DOHH2 (cell line): ENCODE measurements at regions not wholly inside any gene's neighbourhood (a gene's known extent, or its start where the extent isn't known, plus 50 kb on each side); places are given as distances from the start of the nearest gene placed in this dataset.

Source experiments
- H3F3A ChIP-seq: fragments of 200-600 bp; sonication (generic), shearing (Covaris generic); 2 replicates; pipeline ENCODE4 v1.6.0; 2016; ENCODE audit warnings: antibody characterized with exemption, mild to moderate bottlenecking; ENCODE audit not compliant: control insufficient read depth, insufficient read depth
- H3K27ac ChIP-seq: fragments of 200-600 bp; sonication (generic); 2 replicates; pipeline ENCODE4 v1.5.1; 2014; ENCODE audit warnings: low read depth, mild to moderate bottlenecking, low read length, moderate library complexity
- H3K27me3 ChIP-seq: fragments of 200-600 bp; sonication (generic); 2 replicates; pipeline ENCODE4 v1.6.1; 2014; ENCODE audit warnings: mild to moderate bottlenecking, low read length, mixed read lengths; ENCODE audit not compliant: control insufficient read depth
- H3K36me3 ChIP-seq: fragments of 200-600 bp; sonication (generic); 2 replicates; pipeline ENCODE4 v1.6.1; 2014; ENCODE audit warnings: mild to moderate bottlenecking, low read length, moderate library complexity, mixed read lengths; ENCODE audit not compliant: control insufficient read depth
- H3K4me1 ChIP-seq: fragments of 200-600 bp; sonication (generic); 2 replicates; pipeline ENCODE4 v1.6.1; 2014; ENCODE audit warnings: mild to moderate bottlenecking, low read length, mixed read lengths; ENCODE audit not compliant: control insufficient read depth
- H3K4me2 ChIP-seq: fragments of 200-600 bp; sonication (generic); 2 replicates; pipeline ENCODE4 v1.6.0; 2014; ENCODE audit warnings: mild to moderate bottlenecking, low read length, moderate library complexity
- H3K4me3 ChIP-seq: fragments of 200-600 bp; sonication (generic); 2 replicates; pipeline ENCODE4 v1.5.1; 2014; ENCODE audit warnings: mild to moderate bottlenecking, low read length, mixed read lengths
- H3K79me2 ChIP-seq: fragments of 200-600 bp; sonication (generic); 2 replicates; pipeline ENCODE4 v1.6.1; 2014; ENCODE audit warnings: mild to moderate bottlenecking, low read length, mixed read lengths; ENCODE audit not compliant: control insufficient read depth
- H3K9me2 ChIP-seq: fragments of 200-600 bp; sonication (generic); replicated peaks from 2 replicates; pipeline ENCODE4 v1.6.1; 2014; ENCODE audit warnings: mild to moderate bottlenecking, low read length, mixed read lengths; ENCODE audit not compliant: control insufficient read depth
- H3K9me3 ChIP-seq: fragments of 200-600 bp; sonication (generic); 2 replicates; pipeline ENCODE4 v1.6.1; 2014; ENCODE audit warnings: antibody characterized with exemption, low read length, mixed read lengths; ENCODE audit not compliant: control insufficient read depth, insufficient read depth
- H4K20me1 ChIP-seq: fragments of 200-600 bp; sonication (generic); 2 replicates; pipeline ENCODE4 v1.6.0; 2014; ENCODE audit warnings: low read depth, mild to moderate bottlenecking, antibody characterized with exemption, low read length, moderate library complexity; ENCODE audit not compliant: control insufficient read depth, insufficient read depth
- EZH2phosphoT487 ChIP-seq: fragments of 200-600 bp; sonication (generic); IDR thresholded peaks from 2 replicates; pipeline ENCODE4 v1.6.1; 2017; ENCODE audit warnings: borderline replicate concordance, mild to moderate bottlenecking, antibody characterized with exemption, low read length, moderate library complexity, mixed read lengths
- TF ChIP-seq, protein P1 (sequence below): fragments of 200-600 bp; sonication (generic); IDR thresholded peaks from one replicate; pipeline ENCODE4 v1.5.1; 2014; ENCODE audit warnings: antibody characterized with exemption, mild to moderate bottlenecking, low read depth, low read length; ENCODE audit not compliant: poor library complexity, severe bottlenecking

- H3F3A ChIP-seq: no peaks in the 10 kb centered on the region
- no peaks in the 10 kb centered on the region for H3K9me3 ChIP-seq
- no peaks in the 10 kb centered on the region for H3K9me2 ChIP-seq
- no peaks in the 10 kb centered on the region for H3K36me3 ChIP-seq
- no peaks in the 10 kb centered on the region for H4K20me1 ChIP-seq
- H3K27ac ChIP-seq: no peak overlapping the region
- TF ChIP-seq EZH2phosphoT487: no peak
- TF ChIP-seq, protein P1, sequence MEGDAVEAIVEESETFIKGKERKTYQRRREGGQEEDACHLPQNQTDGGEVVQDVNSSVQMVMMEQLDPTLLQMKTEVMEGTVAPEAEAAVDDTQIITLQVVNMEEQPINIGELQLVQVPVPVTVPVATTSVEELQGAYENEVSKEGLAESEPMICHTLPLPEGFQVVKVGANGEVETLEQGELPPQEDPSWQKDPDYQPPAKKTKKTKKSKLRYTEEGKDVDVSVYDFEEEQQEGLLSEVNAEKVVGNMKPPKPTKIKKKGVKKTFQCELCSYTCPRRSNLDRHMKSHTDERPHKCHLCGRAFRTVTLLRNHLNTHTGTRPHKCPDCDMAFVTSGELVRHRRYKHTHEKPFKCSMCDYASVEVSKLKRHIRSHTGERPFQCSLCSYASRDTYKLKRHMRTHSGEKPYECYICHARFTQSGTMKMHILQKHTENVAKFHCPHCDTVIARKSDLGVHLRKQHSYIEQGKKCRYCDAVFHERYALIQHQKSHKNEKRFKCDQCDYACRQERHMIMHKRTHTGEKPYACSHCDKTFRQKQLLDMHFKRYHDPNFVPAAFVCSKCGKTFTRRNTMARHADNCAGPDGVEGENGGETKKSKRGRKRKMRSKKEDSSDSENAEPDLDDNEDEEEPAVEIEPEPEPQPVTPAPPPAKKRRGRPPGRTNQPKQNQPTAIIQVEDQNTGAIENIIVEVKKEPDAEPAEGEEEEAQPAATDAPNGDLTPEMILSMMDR: no peak
- H3K27me3 ChIP-seq: no peaks in the 10 kb centered on the region
- H3K4me2 ChIP-seq: no peak overlapping the region
- no peaks in the 10 kb centered on the region for H3K4me1 ChIP-seq
- no peaks in the 10 kb centered on the region for H3K79me2 ChIP-seq
- no peak overlapping the region for H3K4me3 ChIP-seq
These were observed 236.5 kb downstream of the MAGEB17 start for GRCh38 chrX:16403808-16404207.

GRCh38 chrX:16416588-16416987 lies 233.4 kb upstream of the S100G start:
- H3K9me3 ChIP-seq: no peaks in the 10 kb centered on the region
- TF ChIP-seq, protein P1: no peak
- TF ChIP-seq EZH2phosphoT487: no peak
- no peaks in the 10 kb centered on the region for H3K79me2 ChIP-seq
- H3K4me2 ChIP-seq: no peak overlapping the region
- no peaks in the 10 kb centered on the region for H3K9me2 ChIP-seq
- H3K27ac ChIP-seq: no peak overlapping the region
- no peaks in the 10 kb centered on the region for H3K36me3 ChIP-seq
- no peaks in the 10 kb centered on the region for H3K27me3 ChIP-seq
- H4K20me1 ChIP-seq: no peaks in the 10 kb centered on the region
- no peaks in the 10 kb centered on the region for H3K4me1 ChIP-seq
- no peaks in the 10 kb centered on the region for H3F3A ChIP-seq
- no peak overlapping the region for H3K4me3 ChIP-seq

DNA sequence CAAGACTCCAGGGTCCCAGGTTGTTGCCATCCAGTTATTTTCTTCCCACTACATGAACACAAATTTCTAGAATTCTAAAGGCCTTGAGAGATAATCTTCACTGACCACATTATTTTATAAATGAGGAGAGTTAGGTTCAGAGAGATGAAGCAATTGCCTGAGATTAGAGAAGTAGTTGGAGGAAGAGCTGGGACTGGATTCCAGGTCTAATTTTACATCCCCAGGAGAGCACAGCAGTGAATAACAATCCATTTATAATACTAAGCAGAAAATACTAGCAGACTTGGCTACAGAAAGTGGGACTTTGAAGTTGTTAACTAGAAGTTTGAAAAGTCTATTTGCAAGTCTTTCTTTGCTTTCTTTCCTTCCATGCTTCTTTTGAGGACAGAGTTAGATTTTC lies 231.3 kb upstream of the S100G start:
- no peaks in the 10 kb centered on the region for H3K36me3 ChIP-seq
- no peak overlapping the region for H3K27ac ChIP-seq
- TF ChIP-seq, protein P1: no peak
- TF ChIP-seq EZH2phosphoT487: no peak
- H3K4me2 ChIP-seq: no peak overlapping the region
- H3K4me1 ChIP-seq: no peaks in the 10 kb centered on the region
- H3K4me3 ChIP-seq: no peak overlapping the region
- H3F3A ChIP-seq: no peaks in the 10 kb centered on the region
- H3K79me2 ChIP-seq: no peaks in the 10 kb centered on the region
- no peaks in the 10 kb centered on the region for H3K27me3 ChIP-seq
- H3K9me2 ChIP-seq: no peaks in the 10 kb centered on the region
- H4K20me1 ChIP-seq: no peaks in the 10 kb centered on the region
- H3K9me3 ChIP-seq: no peaks in the 10 kb centered on the region

DNA sequence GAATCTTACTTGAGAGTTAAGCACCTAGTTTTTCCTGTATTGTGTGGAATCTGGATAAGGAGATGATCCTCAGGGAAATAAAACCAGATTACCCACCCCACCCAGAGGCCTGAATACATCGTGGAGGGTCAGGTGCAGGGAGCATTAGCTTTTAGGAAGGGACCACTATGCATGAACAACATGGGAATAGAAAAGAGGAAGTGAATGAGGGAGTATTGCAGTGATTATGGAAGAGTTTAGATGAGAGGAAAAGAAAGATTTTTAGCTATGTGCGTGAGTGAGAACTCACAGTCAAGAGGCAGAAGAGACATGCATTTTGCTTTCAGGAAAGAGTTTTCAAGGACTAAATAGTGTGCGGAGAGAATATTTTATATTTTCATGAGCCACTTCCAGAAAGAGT lies 222.3 kb upstream of the S100G start:
- Histone ChIP-seq H3K9me3 (no peaks in the 10 kb centered on the region), H3K79me2 (no peaks in the 10 kb centered on the region), H3K4me2 (no peak overlapping the region), H3F3A (no peaks in the 10 kb centered on the region), H3K27ac (no peak overlapping the region), H3K4me3 (no peak overlapping the region), H4K20me1 (no peaks in the 10 kb centered on the region), H3K9me2 (no peaks in the 10 kb centered on the region), H3K36me3 (no peaks in the 10 kb centered on the region), H3K27me3 (no peaks in the 10 kb centered on the region), H3K4me1 (no peaks in the 10 kb centered on the region)
- no peak for TF ChIP-seq EZH2phosphoT487
- TF ChIP-seq, protein P1: no peak
